Activated T-cell treated with anti-CD3 and anti-CD28 coated beads for 48 hours (primary cell): ENCODE measurements at regions not wholly inside any gene's neighbourhood (a gene's known extent, or its start where the extent isn't known, plus 50 kb on each side); places are given as distances from the start of the nearest gene placed in this dataset.

Experiments used
- DNase-seq: peaks from one replicate; pipeline ENCODE4 v3.0.0-alpha.2; 2020; ENCODE audit warnings: low read depth

GRCh38 chr21:28642891-28643290, 349.8 kb downstream of the LTN1 start:
- no peak for DNase-seq

DNA sequence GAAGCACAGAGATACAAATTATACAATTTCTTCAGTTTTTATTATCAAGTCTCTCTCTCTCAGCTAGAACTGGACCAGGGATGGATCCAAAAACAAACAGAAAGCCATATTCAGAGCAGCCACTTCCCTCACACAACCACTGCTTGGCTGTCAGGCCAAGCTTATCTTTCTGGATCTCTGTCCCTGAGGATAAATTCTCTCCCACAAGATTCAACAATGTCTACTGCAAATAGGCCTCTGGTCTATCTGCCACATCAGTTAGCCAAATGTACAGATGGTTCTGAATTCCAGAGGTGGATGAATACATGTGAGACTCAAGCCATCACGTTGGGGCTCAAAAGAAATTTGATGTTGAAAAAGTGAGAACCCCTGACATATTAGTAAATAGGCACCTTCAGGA, 350.9 kb downstream of the LTN1 start:
- no peak for DNase-seq

- DNase-seq, result no peak
Observed at GRCh38 chr21:28640326-28640725, 352.4 kb downstream of the LTN1 start.

GRCh38 chr21:28639737-28640136, 352.9 kb downstream of the LTN1 start:
- DNase-seq, result no peak

DNA sequence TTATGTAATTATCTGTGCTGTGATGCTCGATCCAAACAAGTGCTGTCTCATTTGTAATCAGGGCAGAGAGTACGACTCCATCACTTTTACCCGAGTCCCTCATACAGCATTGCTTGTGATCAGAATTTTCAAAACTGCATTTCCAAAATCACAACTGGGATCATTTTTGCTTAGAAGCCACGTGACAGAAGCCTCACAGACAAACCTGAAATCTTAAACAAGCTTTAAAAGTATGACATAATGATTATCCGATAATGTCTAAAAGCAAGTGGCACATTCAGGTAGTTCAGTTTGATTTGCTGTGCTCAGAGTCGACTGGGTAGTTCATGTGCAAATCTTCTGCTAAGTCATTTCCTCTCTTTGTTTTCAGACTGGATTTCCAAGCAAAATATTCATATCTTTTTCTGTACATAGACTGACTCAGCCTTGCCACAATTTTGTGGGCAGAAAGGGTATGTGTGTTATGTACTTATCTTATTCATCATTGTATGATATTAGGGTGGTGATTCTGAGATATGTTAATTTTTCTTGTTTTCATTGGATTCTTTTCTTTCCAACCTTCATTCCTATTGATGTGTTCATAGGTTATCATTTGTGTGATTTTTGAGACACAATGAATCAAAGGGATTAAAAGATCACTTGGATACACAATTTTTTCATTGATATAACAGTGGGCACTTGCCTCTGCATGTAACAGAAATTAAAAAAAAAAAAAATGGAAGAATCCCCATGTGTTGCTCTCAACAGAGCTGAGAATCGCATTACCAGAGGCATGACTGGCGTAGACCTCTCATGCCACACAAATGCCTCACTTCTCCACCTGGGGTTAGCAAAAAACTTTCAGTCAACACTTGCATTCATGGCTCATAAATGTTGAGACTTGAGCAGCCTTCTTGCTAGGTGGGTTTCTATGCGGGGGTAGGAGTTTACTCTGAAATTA, 355.7 kb downstream of the LTN1 start:
- DNase-seq, result peak; percentile 6

DNA sequence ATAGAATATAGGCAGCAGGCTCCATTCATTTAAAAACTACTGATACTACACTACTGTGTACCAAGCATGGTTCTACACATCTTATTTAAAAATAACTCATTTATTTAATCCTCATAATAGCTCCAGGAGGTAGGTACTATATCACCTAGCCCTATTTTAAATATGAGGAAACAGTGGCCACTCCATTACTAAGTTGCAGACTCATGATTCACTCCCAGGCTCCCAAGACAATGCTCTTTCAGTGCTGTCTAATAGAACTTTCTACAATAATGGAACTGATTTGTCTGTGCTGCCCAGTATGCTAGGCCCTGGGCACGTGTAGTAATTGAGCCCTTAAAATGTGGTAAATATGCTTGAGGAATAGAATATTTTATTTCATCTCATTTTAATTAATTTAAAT, 357.1 kb downstream of the LTN1 start:
- no peak for DNase-seq

- DNase-seq, result peak; percentile 2
Observed at GRCh38 chr21:28633839-28634555, 358.7 kb downstream of the LTN1 start.

DNA sequence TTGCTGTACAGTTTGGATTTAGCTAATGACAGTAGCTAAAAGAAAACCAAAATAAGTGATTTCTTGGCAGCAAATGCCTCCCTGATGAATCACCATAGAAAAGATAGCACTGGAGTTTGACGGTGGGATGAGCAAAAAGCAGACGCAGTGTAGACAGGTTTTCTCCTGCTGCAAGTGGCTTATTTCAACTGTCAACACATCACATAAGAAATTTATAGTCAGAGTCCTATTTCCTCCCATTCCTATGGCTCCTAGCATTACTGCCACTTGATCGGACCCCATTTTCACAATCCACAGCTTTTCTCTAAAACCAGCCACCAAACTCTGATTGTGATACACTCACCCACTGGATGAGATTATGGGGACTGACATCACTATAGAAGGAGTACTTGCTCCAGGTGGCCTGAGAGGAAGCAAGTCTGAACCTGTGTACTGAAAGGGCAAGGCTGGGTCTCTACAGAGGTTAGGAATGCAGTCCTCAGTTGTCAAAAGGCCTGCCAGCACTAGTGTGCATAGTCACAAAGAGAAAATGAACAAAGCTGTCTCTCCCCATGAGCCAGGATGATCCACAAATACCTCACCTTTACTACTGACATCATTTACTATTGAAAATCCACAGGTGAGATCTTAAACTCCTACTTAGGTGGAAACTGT, 359.8 kb downstream of the LTN1 start:
- DNase-seq, result no peak

DNA sequence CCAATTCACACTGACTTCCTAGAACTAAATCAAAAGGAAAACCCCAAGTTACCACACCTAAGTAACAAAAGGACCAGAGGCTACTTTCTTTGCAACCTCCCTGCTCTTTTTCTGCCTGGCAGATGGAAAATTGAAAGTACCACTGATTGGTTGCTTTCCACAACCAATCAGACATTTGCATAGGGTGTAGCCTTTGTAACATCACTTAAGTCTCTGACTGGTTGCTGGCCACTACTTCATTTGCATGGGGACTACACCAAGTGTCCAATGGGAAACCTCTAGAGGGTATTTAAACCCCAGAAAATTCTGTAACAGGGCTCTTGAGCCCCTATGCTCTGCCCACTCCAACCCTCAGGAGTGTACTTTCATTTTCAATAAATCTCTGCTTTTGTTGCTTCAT, 365.0 kb downstream of the LTN1 start:
- DNase-seq, result no peak

DNA sequence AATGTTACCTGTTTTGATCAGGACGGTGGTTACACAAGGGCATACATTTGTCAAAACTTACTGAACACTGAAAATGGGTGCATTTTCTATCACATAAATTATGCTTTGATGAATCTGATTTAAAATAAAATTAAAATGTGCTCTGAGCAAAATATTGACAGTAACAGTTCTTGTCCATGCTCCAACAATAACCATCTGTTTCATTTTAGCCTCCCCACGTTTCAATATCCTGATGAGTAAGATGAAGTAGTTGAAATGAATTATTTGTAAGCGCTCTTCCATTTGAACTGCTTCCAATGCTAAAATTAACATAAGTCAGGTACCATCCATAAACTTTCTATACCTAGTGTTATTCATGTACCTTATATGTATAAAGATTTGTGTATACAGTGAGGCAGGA, 365.4 kb downstream of the LTN1 start:
- DNase-seq, result no peak

GRCh38 chr21:28624626-28625025, 368.1 kb downstream of the LTN1 start:
- DNase-seq, result no peak

GRCh38 chr21:28617300-28617699, 375.4 kb downstream of the LTN1 start:
- DNase-seq, result no peak

DNA sequence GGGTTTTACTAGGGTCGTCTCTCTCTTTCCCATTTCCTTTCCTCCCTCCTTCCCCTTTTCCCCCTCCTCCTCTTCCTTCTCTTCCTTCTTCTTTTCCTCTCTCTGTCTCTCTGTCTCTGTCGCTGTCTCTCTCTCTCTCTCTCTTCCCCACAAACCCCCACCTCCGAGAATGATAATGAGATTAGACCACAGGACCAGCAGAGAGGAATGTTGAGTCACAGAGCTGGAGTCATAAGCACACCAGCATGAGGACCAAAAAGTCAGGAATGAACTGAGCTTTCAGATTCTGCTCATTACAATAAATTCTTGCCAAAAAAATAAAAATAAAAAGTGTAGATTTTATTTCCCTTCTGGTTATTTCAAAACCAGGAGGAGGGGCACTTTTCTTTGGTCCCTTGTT, 377.4 kb downstream of the LTN1 start:
- DNase-seq, result no peak

DNA sequence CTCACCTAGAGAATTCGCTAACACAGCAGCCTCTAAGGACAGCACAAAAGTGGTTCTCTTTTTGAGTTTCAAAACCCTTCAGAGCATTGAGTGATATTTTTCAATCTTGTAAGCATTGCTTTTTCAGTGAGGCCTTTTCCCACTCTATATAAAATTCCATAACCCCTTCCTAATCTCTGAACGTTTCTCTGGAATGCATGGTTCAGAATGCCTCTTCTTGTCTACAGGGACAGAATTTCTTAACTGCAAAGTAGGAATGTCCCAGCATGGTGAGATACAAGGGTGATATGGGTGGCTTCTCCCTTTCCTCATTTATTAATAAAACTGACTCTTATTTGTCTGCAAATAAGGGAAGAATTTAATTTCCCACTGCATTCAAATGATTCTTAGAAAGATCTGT, 377.9 kb downstream of the LTN1 start:
- DNase-seq, result no peak

- no peak for DNase-seq
Observed at GRCh38 chr21:28608646-28609045, 384.0 kb downstream of the LTN1 start.

- DNase-seq, result no peak
Observed at GRCh38 chr21:28607545-28607944, 385.1 kb downstream of the LTN1 start.

DNA sequence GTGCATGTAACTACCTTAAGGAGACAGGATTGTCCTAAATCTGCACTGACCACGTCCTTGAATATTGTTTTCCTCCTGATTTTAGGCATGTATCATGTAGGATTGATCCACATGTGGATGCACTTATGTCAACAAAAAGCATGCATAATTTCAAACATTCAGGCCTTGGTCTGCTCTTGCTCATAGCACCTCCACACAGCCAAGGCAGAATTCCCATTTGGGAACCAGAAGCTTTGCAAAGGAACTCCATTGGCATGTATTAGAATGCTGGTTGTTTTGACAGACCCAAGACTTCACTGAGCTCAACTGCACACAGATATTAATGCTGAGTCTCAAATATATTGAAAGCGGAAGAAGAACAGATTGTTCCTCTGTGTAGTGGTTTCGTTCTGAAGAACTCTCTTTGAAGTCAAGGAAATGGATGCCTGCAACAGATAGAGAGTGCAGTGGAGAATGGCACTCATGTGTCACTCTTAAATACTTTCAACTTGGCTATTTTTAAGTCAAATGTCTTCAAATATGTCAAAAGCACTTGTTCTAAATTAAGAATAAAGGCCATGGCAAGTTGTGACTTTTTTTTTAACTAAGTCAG, 387.6 kb downstream of the LTN1 start:
- no peak for DNase-seq

DNA sequence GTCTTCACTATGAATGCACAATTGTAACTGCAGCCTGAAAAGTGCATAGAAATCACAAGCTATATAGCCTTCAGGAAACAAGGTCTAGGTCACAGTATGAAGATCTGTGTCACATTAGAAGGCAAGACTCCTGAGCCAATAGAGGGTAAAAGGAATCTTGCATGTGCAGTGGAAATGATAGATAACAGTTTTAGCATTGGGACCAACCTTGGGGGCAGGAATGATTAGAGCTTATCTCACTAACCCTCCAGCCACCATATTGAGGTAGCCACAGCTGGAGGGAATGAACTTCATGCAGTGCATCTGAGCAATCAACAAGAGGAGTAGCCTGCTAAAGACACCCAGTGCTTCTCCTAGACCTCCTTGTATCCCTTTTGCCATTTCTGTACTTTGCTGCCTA, 390.1 kb downstream of the LTN1 start:
- DNase-seq, result no peak

GRCh38 chr21:28598214-28598613, 394.5 kb downstream of the LTN1 start:
- DNase-seq, result no peak

DNA sequence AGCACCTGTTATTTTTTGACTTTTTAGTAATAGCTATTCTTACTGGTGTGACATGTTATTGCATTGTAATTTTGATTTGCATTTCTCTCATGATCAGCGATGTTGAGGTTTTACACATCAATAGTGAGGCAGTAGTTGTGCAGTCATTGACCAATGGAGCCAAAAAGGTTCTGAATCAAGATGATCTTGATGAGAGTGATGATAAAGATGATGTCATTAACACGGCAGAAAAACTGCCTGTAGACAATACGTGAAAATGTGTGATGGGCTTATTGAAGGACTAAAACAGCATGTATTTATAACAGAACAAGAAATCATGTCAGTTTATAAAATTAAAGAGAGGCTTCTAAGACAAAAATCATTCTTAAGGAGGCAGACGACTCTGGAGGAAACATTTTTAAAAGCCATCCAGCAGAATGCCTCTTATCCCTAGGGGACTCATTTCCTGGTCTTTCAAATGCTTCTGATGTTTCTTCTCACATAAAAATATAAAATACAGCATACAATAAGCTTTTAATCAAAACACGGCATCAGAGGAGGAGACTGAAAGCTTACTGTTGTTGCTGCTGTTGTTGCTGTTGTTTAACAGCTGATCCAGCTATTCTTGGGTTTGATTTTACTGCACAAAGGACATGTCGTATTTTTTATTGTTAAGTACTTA, 400.3 kb downstream of the LTN1 start:
- no peak for DNase-seq

DNA sequence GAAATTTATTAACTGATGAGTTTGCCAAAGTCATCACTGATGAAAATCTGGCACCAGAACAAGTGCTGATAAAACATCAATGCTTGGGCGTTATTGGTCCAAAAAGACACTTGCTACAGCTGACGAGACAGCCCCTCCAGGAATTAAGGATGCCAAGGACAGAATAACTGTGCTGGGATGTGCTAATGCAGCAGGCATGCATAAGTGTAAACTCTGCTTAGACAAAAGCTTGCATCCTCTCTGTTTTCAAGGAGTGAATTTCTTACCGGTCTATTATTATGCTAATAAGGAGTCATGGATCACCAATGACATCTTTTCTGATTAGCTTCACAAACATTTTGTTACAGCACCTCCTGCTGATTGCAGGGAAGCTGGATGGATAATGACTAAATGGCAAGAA, 402.0 kb downstream of the LTN1 start:
- DNase-seq, result no peak

GRCh38 chr21:28590026-28590425, 402.7 kb downstream of the LTN1 start:
- no peak for DNase-seq
